ENCODE measurements at regions not wholly inside any gene's neighbourhood (a gene's known extent, or its start where the extent isn't known, plus 50 kb on each side); places are given as distances from the start of the nearest gene placed in this dataset.

DNA sequence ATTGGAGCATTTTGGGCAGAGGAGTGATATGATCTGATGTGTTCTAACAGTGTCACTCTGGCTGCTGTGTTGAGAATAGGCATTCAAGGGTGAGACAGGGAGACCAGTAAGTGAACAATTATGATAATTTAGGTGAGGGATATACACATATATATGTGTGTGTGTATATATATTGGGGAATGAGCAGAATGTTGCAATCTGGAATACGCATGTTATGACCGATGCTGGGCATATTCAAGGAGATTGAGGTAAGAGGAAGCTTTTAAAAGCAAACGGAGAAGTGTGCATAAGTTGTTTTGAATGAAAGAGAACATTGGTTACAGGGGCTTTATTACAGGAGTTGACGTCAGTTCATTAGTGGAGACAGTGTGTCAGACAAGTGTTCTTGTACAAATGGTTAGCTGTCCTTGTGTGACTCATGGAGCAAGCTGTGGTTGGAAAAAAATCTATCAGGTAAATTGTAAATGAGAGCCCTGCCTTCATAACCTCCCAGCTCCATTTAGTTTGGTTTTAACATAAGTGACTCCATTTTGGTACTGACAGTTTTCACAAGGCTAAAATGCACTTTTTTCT, 442.5 kb upstream of the LCORL start:
- TF ChIP-seq, protein P1, sequence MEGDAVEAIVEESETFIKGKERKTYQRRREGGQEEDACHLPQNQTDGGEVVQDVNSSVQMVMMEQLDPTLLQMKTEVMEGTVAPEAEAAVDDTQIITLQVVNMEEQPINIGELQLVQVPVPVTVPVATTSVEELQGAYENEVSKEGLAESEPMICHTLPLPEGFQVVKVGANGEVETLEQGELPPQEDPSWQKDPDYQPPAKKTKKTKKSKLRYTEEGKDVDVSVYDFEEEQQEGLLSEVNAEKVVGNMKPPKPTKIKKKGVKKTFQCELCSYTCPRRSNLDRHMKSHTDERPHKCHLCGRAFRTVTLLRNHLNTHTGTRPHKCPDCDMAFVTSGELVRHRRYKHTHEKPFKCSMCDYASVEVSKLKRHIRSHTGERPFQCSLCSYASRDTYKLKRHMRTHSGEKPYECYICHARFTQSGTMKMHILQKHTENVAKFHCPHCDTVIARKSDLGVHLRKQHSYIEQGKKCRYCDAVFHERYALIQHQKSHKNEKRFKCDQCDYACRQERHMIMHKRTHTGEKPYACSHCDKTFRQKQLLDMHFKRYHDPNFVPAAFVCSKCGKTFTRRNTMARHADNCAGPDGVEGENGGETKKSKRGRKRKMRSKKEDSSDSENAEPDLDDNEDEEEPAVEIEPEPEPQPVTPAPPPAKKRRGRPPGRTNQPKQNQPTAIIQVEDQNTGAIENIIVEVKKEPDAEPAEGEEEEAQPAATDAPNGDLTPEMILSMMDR (IDR thresholded peaks at IDR 0.05 in 4 of 5, conservative IDR thresholded peaks at IDR 0.05 in 1 of 5): no peak
- no peak for TF ChIP-seq POLR2A (IDR thresholded peaks at IDR 0.05)

All from gastrocnemius medialis (tissue), 4 donors.